Right lobe of liver (tissue), 4 donors: ENCODE measurements at regions not wholly inside any gene's neighbourhood (a gene's known extent, or its start where the extent isn't known, plus 50 kb on each side); places are given as distances from the start of the nearest gene placed in this dataset.

Experiments used
- CTCF ChIP-seq, 4 donors: fragments of 200-600 bp in 3 of 4; fragments of 450-650 bp in 1 of 4; IDR thresholded peaks; one replicate each; pipeline versions ENCODE4 v1.5.1 to v1.8.0; 2016 to 2022; ENCODE audit warnings: antibody characterized with exemption in 4 of 4, mild to moderate bottlenecking in 2 of 4
- POLR2A ChIP-seq: fragments of 450-650 bp; IDR thresholded peaks from one replicate; pipeline ENCODE4 v1.6.1; 2017; ENCODE audit warnings: antibody characterized with exemption, mild to moderate bottlenecking
- donor health status: DM: no; HTN: no; CAD: no.
- donor health status: DM: no; HTN: no; CAD: no.
- donor health status: DM: no; HTN: yes; CAD: no.

- no peak for TF ChIP-seq CTCF (IDR thresholded peaks at IDR 0.05)
- TF ChIP-seq POLR2A = no peak
These were observed 88.9 kb upstream of the TYRP1 start for GRCh38 chr9:12604164-12604821.
